IPS-18c (cell line): ENCODE measurements at regions not wholly inside any gene's neighbourhood (a gene's known extent, or its start where the extent isn't known, plus 50 kb on each side); places are given as distances from the start of the nearest gene placed in this dataset.

Experiments
- H3K4me3 ChIP-seq: 2 replicates; pipeline ENCODE4 v1.7.0; 2013; ENCODE audit warnings: low read depth, mild to moderate bottlenecking, low read length, moderate library complexity; ENCODE audit not compliant: insufficient read depth
- H3K9me3 ChIP-seq: one replicate; pipeline ENCODE4 v1.6.1; 2013; ENCODE audit warnings: mild to moderate bottlenecking, low read length, moderate library complexity; ENCODE audit not compliant: control insufficient read depth, insufficient read depth

GRCh38 chr7:115679976-115680375 is 350.6 kb downstream of the TFEC start:
- H3K4me3 ChIP-seq = no peak overlapping the region
- no peaks in the 10 kb centered on the region for H3K9me3 ChIP-seq

- Histone ChIP-seq H3K4me3 (no peak overlapping the region), H3K9me3 (no peaks in the 10 kb centered on the region)
Observed at GRCh38 chr7:115679423-115679822, 351.1 kb downstream of the TFEC start.

- H3K4me3 ChIP-seq = no peak overlapping the region
Observed at GRCh38 chr7:115678086-115678982, 352.2 kb downstream of the TFEC start.

GRCh38 chr7:115676707-115677106 is 353.9 kb downstream of the TFEC start:
- Histone ChIP-seq H3K4me3 (no peak overlapping the region), H3K9me3 (no peaks in the 10 kb centered on the region)

More at GRCh38 chr7:115678086-115678982, 352.2 kb downstream of the TFEC start:
- no peaks in the 10 kb centered on the region for H3K9me3 ChIP-seq

GRCh38 chr7:115676080-115676479 is 354.5 kb downstream of the TFEC start:
- Histone ChIP-seq H3K9me3 (no peaks in the 10 kb centered on the region), H3K4me3 (no peak overlapping the region)

GRCh38 chr7:115674467-115675024 is 356.0 kb downstream of the TFEC start:
- H3K9me3 ChIP-seq = no peaks in the 10 kb centered on the region
- H3K4me3 ChIP-seq = no peak overlapping the region

GRCh38 chr7:115672024-115672423 is 358.5 kb downstream of the TFEC start:
- H3K4me3 ChIP-seq = no peak overlapping the region
- no peaks in the 10 kb centered on the region for H3K9me3 ChIP-seq

GRCh38 chr7:115662676-115663075 is 367.9 kb downstream of the TFEC start:
- Histone ChIP-seq H3K9me3 (no peaks in the 10 kb centered on the region), H3K4me3 (no peak overlapping the region)

- Histone ChIP-seq H3K9me3 (no peaks in the 10 kb centered on the region), H3K4me3 (no peak overlapping the region)
Observed at GRCh38 chr7:115662120-115662519, 368.4 kb downstream of the TFEC start.

GRCh38 chr7:115658223-115658622 is 372.3 kb downstream of the TFEC start:
- H3K4me3 ChIP-seq = no peak overlapping the region
- no peaks in the 10 kb centered on the region for H3K9me3 ChIP-seq

GRCh38 chr7:115654384-115655214 is 376.0 kb downstream of the TFEC start:
- H3K9me3 ChIP-seq = no peaks in the 10 kb centered on the region

GRCh38 chr7:115649429-115649828 is 381.1 kb downstream of the TFEC start:
- Histone ChIP-seq H3K9me3 (no peaks in the 10 kb centered on the region), H3K4me3 (no peak overlapping the region)

More at GRCh38 chr7:115654384-115655214, 376.0 kb downstream of the TFEC start:
- no peak overlapping the region for H3K4me3 ChIP-seq

GRCh38 chr7:115647712-115648111 is 382.9 kb downstream of the TFEC start:
- no peaks in the 10 kb centered on the region for H3K9me3 ChIP-seq
- no peak overlapping the region for H3K4me3 ChIP-seq

GRCh38 chr7:115642194-115642593 is 388.4 kb downstream of the TFEC start:
- Histone ChIP-seq H3K4me3 (no peak overlapping the region), H3K9me3 (no peaks in the 10 kb centered on the region)

GRCh38 chr7:115638853-115639252 is 391.7 kb downstream of the TFEC start:
- H3K9me3 ChIP-seq = no peaks in the 10 kb centered on the region
- no peak overlapping the region for H3K4me3 ChIP-seq

GRCh38 chr7:115637128-115637527 is 393.4 kb downstream of the TFEC start:
- H3K4me3 ChIP-seq = no peak overlapping the region
- no peaks in the 10 kb centered on the region for H3K9me3 ChIP-seq

GRCh38 chr7:115635876-115636275 is 394.7 kb downstream of the TFEC start:
- no peak overlapping the region for H3K4me3 ChIP-seq
- H3K9me3 ChIP-seq = no peaks in the 10 kb centered on the region

- no peaks in the 10 kb centered on the region for H3K9me3 ChIP-seq
- no peak overlapping the region for H3K4me3 ChIP-seq
Observed at GRCh38 chr7:115635376-115635775, 395.2 kb downstream of the TFEC start.
